PC-3 (cell line): ENCODE measurements at regions not wholly inside any gene's neighbourhood (a gene's known extent, or its start where the extent isn't known, plus 50 kb on each side); places are given as distances from the start of the nearest gene placed in this dataset.

Source experiments
- ATAC-seq: fragments of 200-7000 bp; cut with Tn5 transposase; 2 replicates; pipeline ENCODE4 v1.9.1; 2020; ENCODE audit warnings: mild to moderate bottlenecking, moderate library complexity
- BruUV-seq: library from RNA; stranded (reverse); fragments of 400-500 nt; replicated peaks from 2 replicates; lab custom pipeline; 2021; lab: Mats Ljungman, UMichigan
- CTCF ChIA-PET: fragments of 300-600 bp; sonication (Branson Sonifier 250); formaldehyde crosslinking; loops from one replicate; lab custom pipeline; 2022; ENCODE audit warnings: antibody characterized with exemption; lab: Charles Lee
- POLR2A ChIA-PET: fragments of 300-600 bp; sonication (Branson Sonifier 250); formaldehyde crosslinking; loops from one replicate; lab custom pipeline; 2022; ENCODE audit warnings: antibody characterized with exemption; ENCODE audit not compliant: unreplicated experiment; lab: Charles Lee
- DNase-seq: peaks from one replicate; pipeline ENCODE4 v3.0.0-alpha.2; 2015
- H2AFZ ChIP-seq: fragments of 300-600 bp; sonication (generic); 2 replicates; pipeline ENCODE4 v1.6.0; 2016; ENCODE audit warnings: antibody characterized with exemption, low read length
- H3F3A ChIP-seq: fragments of 300-600 bp; sonication (generic); one replicate; pipeline ENCODE4 v1.6.0; 2017; ENCODE audit warnings: antibody characterized with exemption, low read length, control low read depth, mild to moderate bottlenecking; ENCODE audit not compliant: unreplicated experiment
- H3K27ac ChIP-seq: fragments of 300-600 bp; sonication (generic); 2 replicates; pipeline ENCODE4 v1.5.1; 2016; ENCODE audit warnings: mild to moderate bottlenecking, low read length
- H3K27me3 ChIP-seq: fragments of 300-600 bp; sonication (generic); 2 replicates; pipeline ENCODE4 v1.6.1; 2016; ENCODE audit warnings: low read length, mixed read lengths
- H3K36me3 ChIP-seq: fragments of 300-600 bp; sonication (generic); 2 replicates; pipeline ENCODE4 v1.6.1; 2016; ENCODE audit warnings: low read depth, mixed run types, low read length, mixed read lengths
- H3K4me1 ChIP-seq: fragments of 300-600 bp; sonication (generic); 2 replicates; pipeline ENCODE4 v1.5.1; 2016; ENCODE audit warnings: low read length; ENCODE audit not compliant: insufficient read depth
- H3K4me2 ChIP-seq: fragments of 300-600 bp; sonication (generic); 2 replicates; pipeline ENCODE4 v1.6.0; 2016; ENCODE audit warnings: low read length
- H3K4me3 ChIP-seq: fragments of 300-600 bp; sonication (generic); 2 replicates; pipeline ENCODE4 v1.5.1; 2016; ENCODE audit warnings: mild to moderate bottlenecking, low read length, mixed read lengths
- H3K79me2 ChIP-seq: fragments of 300-600 bp; sonication (generic); 2 replicates; pipeline ENCODE4 v1.6.1; 2017; ENCODE audit warnings: low read length, mixed read lengths
- H3K9ac ChIP-seq: fragments of 300-600 bp; sonication (generic); 2 replicates; pipeline ENCODE4 v1.6.0; 2016; ENCODE audit warnings: mild to moderate bottlenecking, low read length
- H3K9me2 ChIP-seq: fragments of 300-600 bp; sonication (generic); replicated peaks from 2 replicates; pipeline ENCODE4 v1.6.1; 2016; ENCODE audit warnings: mixed run types, low read length, mixed read lengths
- H3K9me3 ChIP-seq: fragments of 300-600 bp; sonication (generic); 2 replicates; pipeline ENCODE4 v1.6.1; 2016; ENCODE audit warnings: low read length, mixed read lengths
- H4K20me1 ChIP-seq: fragments of 300-600 bp; sonication (generic); 2 replicates; pipeline ENCODE4 v1.6.1; 2016; ENCODE audit warnings: low read length, mixed read lengths
- EZH2 ChIP-seq: fragments of 300-600 bp; sonication (generic); IDR thresholded peaks from one replicate; pipeline ENCODE4 v1.6.1; 2017; ENCODE audit warnings: antibody characterized with exemption, mild to moderate bottlenecking, low read length; ENCODE audit not compliant: unreplicated experiment
- EZH2phosphoT487 ChIP-seq: fragments of 300-600 bp; sonication (generic); IDR thresholded peaks from 2 replicates; pipeline ENCODE4 v1.6.1; 2018; ENCODE audit warnings: mild to moderate bottlenecking, antibody characterized with exemption, low read length, borderline replicate concordance
- intact Hi-C: fragments of 100-400 bp; cut with micrococcal nuclease; formaldehyde crosslinking; loops from 2 replicates; pipeline ENCODE4 v1.9.0; 2023
- TF ChIP-seq, protein P1 (sequence below): fragments of 300-600 bp; sonication (generic); conservative IDR thresholded peaks from 2 replicates; pipeline ENCODE4 v1.5.1; 2017; ENCODE audit warnings: antibody characterized with exemption, low read depth, mild to moderate bottlenecking, low read length

DNA sequence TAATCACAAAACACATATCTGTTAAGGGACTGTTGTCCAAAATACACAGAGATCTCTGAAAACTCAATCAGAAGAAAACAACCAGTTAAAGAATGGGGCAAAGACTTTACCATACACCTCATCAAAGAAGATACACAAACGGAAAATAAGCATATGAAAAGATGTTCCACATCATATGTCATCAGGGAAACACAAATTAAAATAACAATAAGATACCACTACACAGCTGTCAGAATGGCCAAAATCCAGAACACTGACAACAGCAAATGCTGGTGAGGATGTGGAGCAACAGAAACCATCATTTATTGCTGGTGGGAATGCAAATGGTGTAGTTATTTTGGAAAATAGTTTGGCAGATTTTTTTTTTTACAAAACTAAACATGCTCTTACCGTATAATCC lies 220.5 kb upstream of the FOXN3 start:
- Histone ChIP-seq H3K9me2 (no peaks in the 10 kb centered on the region), H3K36me3 (no peaks in the 10 kb centered on the region), H3K9ac (no peak overlapping the region), H3K79me2 (no peaks in the 10 kb centered on the region), H3K27me3 (peaks cover 15% of the 10 kb centered on the region), H3K4me1 (no peaks in the 10 kb centered on the region), H3F3A (no peaks in the 10 kb centered on the region), H2AFZ (no peak overlapping the region), H3K9me3 (no peaks in the 10 kb centered on the region), H3K27ac (no peak overlapping the region), H3K4me2 (no peak overlapping the region), H4K20me1 (no peaks in the 10 kb centered on the region), H3K4me3 (no peak overlapping the region)
- intact Hi-C loops: no loop called here
- BruUV-seq: no TSS peak
- ChIA-PET CTCF (no interaction called here), POLR2A (no interaction called here)
- DNase-seq (no peak), ATAC-seq (no peak)
- TF ChIP-seq EZH2: no peak
- no peak for TF ChIP-seq EZH2phosphoT487
- TF ChIP-seq, protein P1, sequence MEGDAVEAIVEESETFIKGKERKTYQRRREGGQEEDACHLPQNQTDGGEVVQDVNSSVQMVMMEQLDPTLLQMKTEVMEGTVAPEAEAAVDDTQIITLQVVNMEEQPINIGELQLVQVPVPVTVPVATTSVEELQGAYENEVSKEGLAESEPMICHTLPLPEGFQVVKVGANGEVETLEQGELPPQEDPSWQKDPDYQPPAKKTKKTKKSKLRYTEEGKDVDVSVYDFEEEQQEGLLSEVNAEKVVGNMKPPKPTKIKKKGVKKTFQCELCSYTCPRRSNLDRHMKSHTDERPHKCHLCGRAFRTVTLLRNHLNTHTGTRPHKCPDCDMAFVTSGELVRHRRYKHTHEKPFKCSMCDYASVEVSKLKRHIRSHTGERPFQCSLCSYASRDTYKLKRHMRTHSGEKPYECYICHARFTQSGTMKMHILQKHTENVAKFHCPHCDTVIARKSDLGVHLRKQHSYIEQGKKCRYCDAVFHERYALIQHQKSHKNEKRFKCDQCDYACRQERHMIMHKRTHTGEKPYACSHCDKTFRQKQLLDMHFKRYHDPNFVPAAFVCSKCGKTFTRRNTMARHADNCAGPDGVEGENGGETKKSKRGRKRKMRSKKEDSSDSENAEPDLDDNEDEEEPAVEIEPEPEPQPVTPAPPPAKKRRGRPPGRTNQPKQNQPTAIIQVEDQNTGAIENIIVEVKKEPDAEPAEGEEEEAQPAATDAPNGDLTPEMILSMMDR: no peak

DNA sequence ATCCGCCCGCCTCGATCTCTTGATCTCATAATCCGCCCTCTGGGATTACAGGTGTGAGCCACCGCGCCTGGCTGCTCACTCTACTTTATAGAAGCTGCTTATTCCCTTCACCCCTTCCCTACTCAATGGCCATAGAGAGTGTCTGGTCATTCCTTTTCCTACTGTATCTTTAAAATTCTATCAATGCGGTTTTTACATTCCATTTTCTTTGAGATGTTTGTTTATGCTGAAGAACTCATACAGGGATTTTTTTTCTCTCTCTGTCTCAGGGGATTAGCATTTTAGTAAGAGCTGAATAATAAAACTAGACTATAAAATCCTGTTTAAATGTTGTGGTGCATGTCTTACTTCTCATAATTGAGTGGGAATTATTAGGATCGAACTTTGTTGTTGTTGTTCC lies 218.6 kb upstream of the FOXN3 start:
- ChIA-PET POLR2A (no interaction called here), CTCF (no interaction called here)
- no peak overlapping the region for H3K4me3 ChIP-seq
- no peak overlapping the region for H2AFZ ChIP-seq
- no peak overlapping the region for H3K9ac ChIP-seq
- no peak for ATAC-seq
- H3K9me3 ChIP-seq: no peaks in the 10 kb centered on the region
- intact Hi-C loops: no loop called here
- no peaks in the 10 kb centered on the region for H4K20me1 ChIP-seq
- no peak overlapping the region for H3K27ac ChIP-seq
- no peaks in the 10 kb centered on the region for H3K9me2 ChIP-seq
- TF ChIP-seq EZH2: no peak
- no peak for TF ChIP-seq EZH2phosphoT487
- TF ChIP-seq, protein P1: no peak
- H3K4me1 ChIP-seq: no peaks in the 10 kb centered on the region
- H3K79me2 ChIP-seq: no peaks in the 10 kb centered on the region
- no peak for DNase-seq
- no peak overlapping the region for H3K4me2 ChIP-seq
- no peaks in the 10 kb centered on the region for H3F3A ChIP-seq
- no TSS peak for BruUV-seq
- H3K36me3 ChIP-seq: no peaks in the 10 kb centered on the region
- H3K27me3 ChIP-seq: peaks cover 15% of the 10 kb centered on the region

DNA sequence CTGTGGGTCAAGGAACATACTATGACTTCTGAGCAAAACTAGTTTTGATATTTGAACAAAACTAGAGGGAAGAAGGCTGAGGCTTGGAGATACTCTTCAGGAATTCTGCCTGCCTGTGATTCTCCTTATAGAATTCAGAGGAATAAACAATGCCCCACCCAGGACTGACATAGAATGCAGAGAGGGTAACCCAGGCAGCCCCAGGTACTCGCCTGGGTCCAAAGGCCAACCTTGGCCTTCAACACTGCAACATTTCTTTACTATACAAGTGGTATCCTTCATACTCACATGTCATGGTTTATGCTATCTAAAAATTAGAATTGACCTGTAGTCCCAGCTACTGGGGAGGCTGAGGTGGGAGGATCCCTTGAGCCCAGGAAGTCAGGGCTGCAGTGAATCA lies 217.0 kb upstream of the FOXN3 start:
- DNase-seq (no peak), ATAC-seq (no peak)
- Histone ChIP-seq H3K27ac (no peak overlapping the region), H4K20me1 (no peaks in the 10 kb centered on the region), H3K9me2 (no peaks in the 10 kb centered on the region), H3F3A (no peaks in the 10 kb centered on the region), H3K79me2 (no peaks in the 10 kb centered on the region), H3K4me1 (no peaks in the 10 kb centered on the region), H3K9ac (no peak overlapping the region), H3K4me2 (no peak overlapping the region), H3K4me3 (no peak overlapping the region), H3K27me3 (peaks cover 15% of the 10 kb centered on the region), H3K9me3 (no peaks in the 10 kb centered on the region), H3K36me3 (no peaks in the 10 kb centered on the region), H2AFZ (no peak overlapping the region)
- intact Hi-C loops: no loop called here
- no peak for TF ChIP-seq EZH2phosphoT487
- no peak for TF ChIP-seq EZH2
- TF ChIP-seq, protein P1: no peak
- ChIA-PET POLR2A (no interaction called here), CTCF (no interaction called here)
- BruUV-seq: no TSS peak
